Suprapubic skin (tissue), 4 donors: ENCODE measurements at regions not wholly inside any gene's neighbourhood (a gene's known extent, or its start where the extent isn't known, plus 50 kb on each side); places are given as distances from the start of the nearest gene placed in this dataset.

Source experiments
- DNase-seq, 2 donors: peaks; one replicate each; pipeline ENCODE4 v3.0.0-alpha.2; 2019; ENCODE audit warnings: low spot score in 2 of 2
- H3K27ac ChIP-seq: fragments of 200-600 bp; sonication (generic); one replicate; pipeline ENCODE4 v1.5.1; 2019
- H3K27me3 ChIP-seq: fragments of 200-600 bp; sonication (generic); one replicate; pipeline ENCODE4 v1.5.1; 2019
- H3K36me3 ChIP-seq: fragments of 200-600 bp; sonication (generic); one replicate; pipeline ENCODE4 v1.5.1; 2019
- H3K4me1 ChIP-seq: fragments of 200-600 bp; sonication (generic); one replicate; pipeline ENCODE4 v1.5.1; 2019
- H3K4me3 ChIP-seq: fragments of 200-600 bp; sonication (generic); one replicate; pipeline ENCODE4 v1.5.1; 2019; ENCODE audit warnings: mild to moderate bottlenecking
- H3K9me3 ChIP-seq: fragments of 200-600 bp; sonication (generic); one replicate; pipeline ENCODE4 v1.5.1; 2019
- CTCF ChIP-seq, 2 donors: fragments of 200-600 bp in 1 of 2; fragments of 450-650 bp in 1 of 2; sonication (generic) in 1 of 2; IDR thresholded peaks; one replicate each; pipeline ENCODE4 v1.5.1; 2016 to 2019; ENCODE audit warnings: antibody characterized with exemption in 2 of 2, mild to moderate bottlenecking in 1 of 2, moderate library complexity in 1 of 2
- EP300 ChIP-seq: sonication (generic); formaldehyde crosslinking; IDR thresholded peaks from one replicate; pipeline ENCODE4 v1.6.1; 2017; ENCODE audit warnings: antibody characterized with exemption
- POLR2A ChIP-seq, 2 donors: fragments of 450-650 bp; IDR thresholded peaks; one replicate each; pipeline ENCODE4 v1.6.1; 2017; ENCODE audit warnings: antibody characterized with exemption in 2 of 2, mild to moderate bottlenecking in 2 of 2, moderate library complexity in 2 of 2
- POLR2AphosphoS5 ChIP-seq, 3 donors: sonication (generic); formaldehyde crosslinking; IDR thresholded peaks; one replicate each; pipeline ENCODE4 v1.6.1; 2017; ENCODE audit warnings: antibody characterized with exemption in 3 of 3
- WGBS: methylation state at CpG from one replicate; pipeline ENCODE4 v1.1.5; 2018; 5-methylcytosine and 5-hydroxymethylcytosine counted together

GRCh38 chr5:98144710-98145109, 628.8 kb upstream of the RGMB start:
- H3K4me1 ChIP-seq = no peaks in the 10 kb centered on the region
- no peaks in the 10 kb centered on the region for H3K27me3 ChIP-seq
- no peaks in the 10 kb centered on the region for H3K9me3 ChIP-seq
- TF ChIP-seq POLR2AphosphoS5 (IDR thresholded peaks at IDR 0.05) (no peak), CTCF (IDR thresholded peaks at IDR 0.05) (no peak), POLR2A (IDR thresholded peaks at IDR 0.05) (no peak), EP300 (no peak)
- DNase-seq = no peak
- H3K4me3 ChIP-seq = no peak overlapping the region
- H3K27ac ChIP-seq = no peak overlapping the region
- 48% methylated on average over 2 of the region's 2 CpGs for WGBS
- no peaks in the 10 kb centered on the region for H3K36me3 ChIP-seq

GRCh38 chr5:98157368-98157767, 616.1 kb upstream of the RGMB start:
- no peaks in the 10 kb centered on the region for H3K4me1 ChIP-seq
- no peaks in the 10 kb centered on the region for H3K36me3 ChIP-seq
- no peaks in the 10 kb centered on the region for H3K27me3 ChIP-seq
- H3K9me3 ChIP-seq = no peaks in the 10 kb centered on the region
- 90% methylated on average over 4 of the region's 4 CpGs for WGBS
- H3K4me3 ChIP-seq = no peak overlapping the region
- no peak for DNase-seq
- TF ChIP-seq CTCF (IDR thresholded peaks at IDR 0.05) (no peak), POLR2AphosphoS5 (IDR thresholded peaks at IDR 0.05) (no peak), EP300 (no peak), POLR2A (IDR thresholded peaks at IDR 0.05) (no peak)
- H3K27ac ChIP-seq = no peak overlapping the region

GRCh38 chr5:98158440-98158839, 615.0 kb upstream of the RGMB start:
- no peak for TF ChIP-seq CTCF (IDR thresholded peaks at IDR 0.05)
- no peak for TF ChIP-seq POLR2A (IDR thresholded peaks at IDR 0.05)
- no peak for TF ChIP-seq POLR2AphosphoS5 (IDR thresholded peaks at IDR 0.05)
- TF ChIP-seq EP300 = no peak
- H3K36me3 ChIP-seq = no peaks in the 10 kb centered on the region
- H3K9me3 ChIP-seq = no peaks in the 10 kb centered on the region
- 96% methylated on average over 5 of the region's 6 CpGs for WGBS
- no peaks in the 10 kb centered on the region for H3K4me1 ChIP-seq
- no peaks in the 10 kb centered on the region for H3K27me3 ChIP-seq
- DNase-seq = no peak
- H3K27ac ChIP-seq = no peak overlapping the region
- H3K4me3 ChIP-seq = no peak overlapping the region

GRCh38 chr5:98163796-98164493, 609.5 kb upstream of the RGMB start:
- DNase-seq = no peak
- TF ChIP-seq POLR2A (IDR thresholded peaks at IDR 0.05) (no peak), POLR2AphosphoS5 (IDR thresholded peaks at IDR 0.05) (no peak), EP300 (no peak), CTCF (IDR thresholded peaks at IDR 0.05) (no peak)
- H3K36me3 ChIP-seq = no peaks in the 10 kb centered on the region
- no peaks in the 10 kb centered on the region for H3K27me3 ChIP-seq
- no peaks in the 10 kb centered on the region for H3K4me1 ChIP-seq
- no peaks in the 10 kb centered on the region for H3K9me3 ChIP-seq
- no peak overlapping the region for H3K4me3 ChIP-seq
- WGBS = 64% methylated on average over 4 of the region's 4 CpGs
- no peak overlapping the region for H3K27ac ChIP-seq

- H3K27ac ChIP-seq = no peak overlapping the region
- TF ChIP-seq CTCF (IDR thresholded peaks at IDR 0.05) (no peak), POLR2A (IDR thresholded peaks at IDR 0.05) (no peak), POLR2AphosphoS5 (IDR thresholded peaks at IDR 0.05) (no peak), EP300 (no peak)
- no peaks in the 10 kb centered on the region for H3K36me3 ChIP-seq
- H3K9me3 ChIP-seq = no peaks in the 10 kb centered on the region
- no peak for DNase-seq
- 87% methylated on average over 2 of the region's 2 CpGs for WGBS
- no peaks in the 10 kb centered on the region for H3K27me3 ChIP-seq
- H3K4me3 ChIP-seq = no peak overlapping the region
- H3K4me1 ChIP-seq = no peaks in the 10 kb centered on the region
Measured at GRCh38 chr5:98168871-98169270, 604.6 kb upstream of the RGMB start.
